Activated CD8-positive, alpha-beta memory T cell treated with anti-CD3 and anti-CD28 coated beads, Interleukin-2, amount 10 ng/mL, durations not matched to agents 7 days and 5 days (primary cell): ENCODE measurements at regions not wholly inside any gene's neighbourhood (a gene's known extent, or its start where the extent isn't known, plus 50 kb on each side); places are given as distances from the start of the nearest gene placed in this dataset.
"Not testable (repeated sequence)": the region's sequence is repeated elsewhere in the genome, so short reads cannot be mapped to it uniquely, and the experiment has no call there.

Experiments
- ATAC-seq: fragments of 150-1000 bp; cut with Tn5 transposase; one replicate; pipeline ENCODE4 v1.10.0; 2021; ENCODE audit warnings: moderate library complexity
- CTCF ChIA-PET: fragments of 350-600 bp; sonication (Branson Sonifier 250); formaldehyde crosslinking; loops from one replicate; lab custom pipeline; 2021; ENCODE audit warnings: antibody characterized with exemption; lab: Charles Lee
- DNase-seq: peaks from one replicate; pipeline ENCODE4 v3.0.0-alpha.2; 2020
- H3K27ac Mint-ChIP-seq: one replicate; pipeline ENCODE4 v1.8.0; 2021; ENCODE audit warnings: mild to moderate bottlenecking, mixed read lengths
- H3K27me3 Mint-ChIP-seq: one replicate; pipeline ENCODE4 v1.8.0; 2021; ENCODE audit warnings: mixed read lengths
- H3K36me3 Mint-ChIP-seq: one replicate; pipeline ENCODE4 v1.8.0; 2021; ENCODE audit warnings: mild to moderate bottlenecking, mixed read lengths
- H3K4me1 Mint-ChIP-seq: one replicate; pipeline ENCODE4 v1.8.0; 2021; ENCODE audit warnings: mixed read lengths
- H3K4me3 Mint-ChIP-seq: one replicate; pipeline ENCODE4 v1.8.0; 2021; ENCODE audit warnings: mild to moderate bottlenecking, moderate library complexity, mixed read lengths
- H3K9me3 Mint-ChIP-seq: one replicate; pipeline ENCODE4 v1.8.0; 2022; ENCODE audit warnings: low read depth, mixed read lengths

GRCh38 chr3:177807150-177807875, 610.0 kb upstream of the TBL1XR1 start:
- no peaks in the 10 kb centered on the region for H3K4me1 Mint-ChIP-seq
- no peaks in the 10 kb centered on the region for H3K9me3 Mint-ChIP-seq
- CTCF ChIA-PET = no interaction called here
- ATAC-seq (no peak), DNase-seq (no peak)
- peaks cover 3% of the 10 kb centered on the region for H3K27me3 Mint-ChIP-seq
- H3K4me3 Mint-ChIP-seq = no peak overlapping the region
- H3K36me3 Mint-ChIP-seq = no peaks in the 10 kb centered on the region
- H3K27ac Mint-ChIP-seq = no peak overlapping the region

GRCh38 chr3:177808928-177809478, 611.7 kb upstream of the TBL1XR1 start:
- H3K27me3 Mint-ChIP-seq, DNase-seq, H3K27ac Mint-ChIP-seq, H3K9me3 Mint-ChIP-seq, H3K4me3 Mint-ChIP-seq, ATAC-seq, CTCF ChIA-PET, H3K36me3 Mint-ChIP-seq, H3K4me1 Mint-ChIP-seq: not testable (repeated sequence)

- no peaks in the 10 kb centered on the region for H3K27me3 Mint-ChIP-seq
- H3K9me3 Mint-ChIP-seq = no peaks in the 10 kb centered on the region
- ATAC-seq (no peak), DNase-seq (no peak)
- H3K4me1 Mint-ChIP-seq = no peaks in the 10 kb centered on the region
- no peak overlapping the region for H3K27ac Mint-ChIP-seq
- CTCF ChIA-PET = no interaction called here
- H3K36me3 Mint-ChIP-seq = no peaks in the 10 kb centered on the region
- H3K4me3 Mint-ChIP-seq = no peak overlapping the region
These were observed 612.9 kb upstream of the TBL1XR1 start for GRCh38 chr3:177810162-177810623.

GRCh38 chr3:177811112-177811511, 613.8 kb upstream of the TBL1XR1 start:
- H3K27ac Mint-ChIP-seq = no peak overlapping the region
- CTCF ChIA-PET = no interaction called here
- H3K4me3 Mint-ChIP-seq = no peak overlapping the region
- no peaks in the 10 kb centered on the region for H3K36me3 Mint-ChIP-seq
- ATAC-seq (no peak), DNase-seq (no peak)
- H3K27me3 Mint-ChIP-seq = no peaks in the 10 kb centered on the region
- no peaks in the 10 kb centered on the region for H3K4me1 Mint-ChIP-seq
- H3K9me3 Mint-ChIP-seq = no peaks in the 10 kb centered on the region

GRCh38 chr3:177811835-177812234, 614.6 kb upstream of the TBL1XR1 start:
- CTCF ChIA-PET = no interaction called here

GRCh38 chr3:177812492-177812891, 615.2 kb upstream of the TBL1XR1 start:
- Mint-ChIP-seq H3K9me3 (no peaks in the 10 kb centered on the region), H3K27me3 (no peaks in the 10 kb centered on the region), H3K27ac (no peak overlapping the region), H3K4me3 (no peak overlapping the region), H3K36me3 (no peaks in the 10 kb centered on the region), H3K4me1 (no peaks in the 10 kb centered on the region)
- DNase-seq = no peak
- CTCF ChIA-PET = no interaction called here
- no peak for ATAC-seq

More at GRCh38 chr3:177811835-177812234, 614.6 kb upstream of the TBL1XR1 start:
- ATAC-seq = no peak
- no peaks in the 10 kb centered on the region for H3K4me1 Mint-ChIP-seq
- DNase-seq = no peak
- no peaks in the 10 kb centered on the region for H3K27me3 Mint-ChIP-seq
- H3K36me3 Mint-ChIP-seq = no peaks in the 10 kb centered on the region
- H3K27ac Mint-ChIP-seq = no peak overlapping the region
- H3K9me3 Mint-ChIP-seq = no peaks in the 10 kb centered on the region
- no peak overlapping the region for H3K4me3 Mint-ChIP-seq

- ATAC-seq (no peak), DNase-seq (no peak)
- Mint-ChIP-seq H3K4me3 (no peak overlapping the region), H3K27me3 (no peaks in the 10 kb centered on the region), H3K36me3 (no peaks in the 10 kb centered on the region), H3K27ac (no peak overlapping the region), H3K9me3 (no peaks in the 10 kb centered on the region), H3K4me1 (no peaks in the 10 kb centered on the region)
- CTCF ChIA-PET = no interaction called here
These were observed 616.0 kb upstream of the TBL1XR1 start for GRCh38 chr3:177813322-177813721.

GRCh38 chr3:177816667-177817208, 619.5 kb upstream of the TBL1XR1 start:
- CTCF ChIA-PET = no interaction called here
- Mint-ChIP-seq H3K9me3 (no peaks in the 10 kb centered on the region), H3K4me3 (no peak overlapping the region), H3K36me3 (no peaks in the 10 kb centered on the region), H3K4me1 (peaks cover 4% of the 10 kb centered on the region), H3K27ac (no peak overlapping the region), H3K27me3 (no peaks in the 10 kb centered on the region)
- DNase-seq (no peak), ATAC-seq (no peak)

- H3K27me3 Mint-ChIP-seq = no peaks in the 10 kb centered on the region
- ATAC-seq = no peak
- no peaks in the 10 kb centered on the region for H3K9me3 Mint-ChIP-seq
- DNase-seq = no peak
- no peak overlapping the region for H3K4me3 Mint-ChIP-seq
- CTCF ChIA-PET = no interaction called here
- no peaks in the 10 kb centered on the region for H3K36me3 Mint-ChIP-seq
- H3K27ac Mint-ChIP-seq = no peak overlapping the region
- peaks cover 4% of the 10 kb centered on the region for H3K4me1 Mint-ChIP-seq
These were observed 620.5 kb upstream of the TBL1XR1 start for GRCh38 chr3:177817751-177818150.

GRCh38 chr3:177818712-177819240, 621.5 kb upstream of the TBL1XR1 start:
- Mint-ChIP-seq H3K27ac (no peak overlapping the region), H3K4me3 (no peak overlapping the region), H3K4me1 (peaks cover 4% of the 10 kb centered on the region), H3K27me3 (no peaks in the 10 kb centered on the region), H3K36me3 (no peaks in the 10 kb centered on the region), H3K9me3 (no peaks in the 10 kb centered on the region)
- no peak for ATAC-seq
- CTCF ChIA-PET = no interaction called here
- DNase-seq = no peak

GRCh38 chr3:177820683-177821316, 623.5 kb upstream of the TBL1XR1 start:
- Mint-ChIP-seq H3K4me1 (peaks cover 4% of the 10 kb centered on the region), H3K27me3 (no peaks in the 10 kb centered on the region), H3K36me3 (no peaks in the 10 kb centered on the region), H3K9me3 (no peaks in the 10 kb centered on the region), H3K4me3 (no peak overlapping the region), H3K27ac (no peak overlapping the region)
- no peak for ATAC-seq
- CTCF ChIA-PET = no interaction called here
- no peak for DNase-seq

- DNase-seq (no peak), ATAC-seq (no peak)
- Mint-ChIP-seq H3K4me3 (no peak overlapping the region), H3K9me3 (no peaks in the 10 kb centered on the region), H3K4me1 (peaks cover 4% of the 10 kb centered on the region), H3K36me3 (no peaks in the 10 kb centered on the region), H3K27ac (no peak overlapping the region), H3K27me3 (no peaks in the 10 kb centered on the region)
- CTCF ChIA-PET = interaction anchor here (0.6 kb wide), 1 partner anchor 164 kb away, joined by 3 read pairs; no protein-coding TSS in a partner anchor
These were observed 625.4 kb upstream of the TBL1XR1 start for GRCh38 chr3:177822681-177823096.

GRCh38 chr3:177823701-177824189, 626.5 kb upstream of the TBL1XR1 start:
- Mint-ChIP-seq H3K36me3 (no peaks in the 10 kb centered on the region), H3K9me3 (no peaks in the 10 kb centered on the region), H3K27me3 (no peaks in the 10 kb centered on the region), H3K4me3 (no peak overlapping the region), H3K27ac (no peak overlapping the region), H3K4me1 (peaks cover 4% of the 10 kb centered on the region)
- CTCF ChIA-PET = no interaction called here
- DNase-seq (no peak), ATAC-seq (no peak)
